HG02678 (cell line): ENCODE measurements at regions not wholly inside any gene's neighbourhood (a gene's known extent, or its start where the extent isn't known, plus 50 kb on each side); places are given as distances from the start of the nearest gene placed in this dataset.

Experiments
- ATAC-seq: cut with Tn5 transposase; IDR thresholded peaks from one replicate; pipeline ENCODE4 v1.9.1; 2021; ENCODE audit warnings: mild to moderate bottlenecking, moderate library complexity; ENCODE audit not compliant: unreplicated experiment

- ATAC-seq: no peak
Observed at GRCh38 chr6:119921491-119922010, 572.0 kb upstream of the MAN1A1 start.

- ATAC-seq: no peak
Observed at GRCh38 chr6:119917186-119917585, 567.6 kb upstream of the MAN1A1 start.

- no peak for ATAC-seq
Observed at GRCh38 chr6:119915971-119916370, 566.4 kb upstream of the MAN1A1 start.

GRCh38 chr6:119908157-119908556, 558.6 kb upstream of the MAN1A1 start:
- ATAC-seq: no peak

GRCh38 chr6:119902681-119903080, 553.1 kb upstream of the MAN1A1 start:
- ATAC-seq: no peak

GRCh38 chr6:119896806-119897205, 547.2 kb upstream of the MAN1A1 start:
- ATAC-seq: no peak

GRCh38 chr6:119895626-119896025, 546.1 kb upstream of the MAN1A1 start:
- ATAC-seq: no peak

- no peak for ATAC-seq
Observed at GRCh38 chr6:119894811-119895210, 545.2 kb upstream of the MAN1A1 start.

GRCh38 chr6:119891644-119892043, 542.1 kb upstream of the MAN1A1 start:
- ATAC-seq: no peak

GRCh38 chr6:119891206-119891605, 541.6 kb upstream of the MAN1A1 start:
- ATAC-seq: no peak

GRCh38 chr6:119890470-119890869, 540.9 kb upstream of the MAN1A1 start:
- no peak for ATAC-seq

- ATAC-seq: no peak
Observed at GRCh38 chr6:119887666-119888065, 538.1 kb upstream of the MAN1A1 start.

- ATAC-seq: no peak
Observed at GRCh38 chr6:119881416-119881815, 531.9 kb upstream of the MAN1A1 start.

- ATAC-seq: no peak
Observed at GRCh38 chr6:119880840-119881239, 531.3 kb upstream of the MAN1A1 start.

GRCh38 chr6:119879731-119880130, 530.2 kb upstream of the MAN1A1 start:
- ATAC-seq: no peak

GRCh38 chr6:119874381-119874780, 524.8 kb upstream of the MAN1A1 start:
- ATAC-seq: no peak

GRCh38 chr6:119873107-119873506, 523.5 kb upstream of the MAN1A1 start:
- no peak for ATAC-seq

- no peak for ATAC-seq
Observed at GRCh38 chr6:119871520-119871919, 522.0 kb upstream of the MAN1A1 start.

GRCh38 chr6:119865466-119866350, 516.1 kb upstream of the MAN1A1 start:
- ATAC-seq: no peak

- no peak for ATAC-seq
Observed at GRCh38 chr6:119862719-119863118, 513.2 kb upstream of the MAN1A1 start.

GRCh38 chr6:119858901-119859300, 509.3 kb upstream of the MAN1A1 start:
- no peak for ATAC-seq

- ATAC-seq: peak; percentile 72
Observed at GRCh38 chr6:119856136-119856535, 506.6 kb upstream of the MAN1A1 start.

GRCh38 chr6:119848696-119849095, 499.1 kb upstream of the MAN1A1 start:
- no peak for ATAC-seq
